ENCODE measurements at regions not wholly inside any gene's neighbourhood (a gene's known extent, or its start where the extent isn't known, plus 50 kb on each side); places are given as distances from the start of the nearest gene placed in this dataset.

- TF ChIP-seq CTCF (IDR thresholded peaks at IDR 0.05) (no peak), POLR2A (IDR thresholded peaks at IDR 0.05) (no peak), EP300 (IDR thresholded peaks at IDR 0.05) (no peak)
- Histone ChIP-seq H3K27ac (no peak overlapping the region), H3K27me3 (no peaks in the 10 kb centered on the region), H3K4me1 (peaks cover 0 to 6% (median 0%) of the 10 kb centered on the region in 4 donors), H3K4me3 (no peak overlapping the region), H3K36me3 (no peaks in the 10 kb centered on the region), H3K9me3 (peaks cover 0 to 6% (median 0%) of the 10 kb centered on the region in 4 donors)
- 49 to 57% methylated on average over 18 of the region's 18 CpGs for WGBS, 2 donors
- no peak for DNase-seq (ENCODE audit: low spot score in 2 of 2)
Measured at GRCh38 chr2:11984316-11985158, 238.1 kb downstream of the LPIN1 start.

GRCh38 chr2:11985817-11986566, 239.6 kb downstream of the LPIN1 start:
- no peak for DNase-seq (ENCODE audit: low spot score in 2 of 2)
- TF ChIP-seq CTCF (IDR thresholded peaks at IDR 0.05) (no peak), POLR2A (IDR thresholded peaks at IDR 0.05) (no peak), EP300 (IDR thresholded peaks at IDR 0.05) (no peak)
- H3K9me3 ChIP-seq = peaks cover 0 to 6% (median 0%) of the 10 kb centered on the region in 4 donors
- no peaks in the 10 kb centered on the region for H3K36me3 ChIP-seq
- no peak overlapping the region for H3K4me3 ChIP-seq
- no peaks in the 10 kb centered on the region for H3K27me3 ChIP-seq
- WGBS, 2 donors = 83 to 86% methylated on average over 4 of the region's 4 CpGs
- peaks cover 0 to 6% (median 0%) of the 10 kb centered on the region in 4 donors for H3K4me1 ChIP-seq
- H3K27ac ChIP-seq = no peak overlapping the region

- no peaks in the 10 kb centered on the region for H3K4me1 ChIP-seq
- H3K36me3 ChIP-seq = no peaks in the 10 kb centered on the region
- WGBS, 2 donors = 89 to 92% methylated on average over 3 of the region's 3 CpGs
- no peak overlapping the region for H3K4me3 ChIP-seq
- H3K27me3 ChIP-seq = no peaks in the 10 kb centered on the region
- DNase-seq (ENCODE audit: low spot score in 2 of 2) = no peak
- TF ChIP-seq POLR2A (IDR thresholded peaks at IDR 0.05) = no peak
- TF ChIP-seq EP300 (IDR thresholded peaks at IDR 0.05) = no peak
- no peak overlapping the region for H3K27ac ChIP-seq
- H3K9me3 ChIP-seq = peaks cover 0 to 2% (median 0%) of the 10 kb centered on the region in 4 donors
Measured at GRCh38 chr2:11987151-11987550, 240.7 kb downstream of the LPIN1 start.

GRCh38 chr2:11988691-11989353, 242.4 kb downstream of the LPIN1 start:
- Histone ChIP-seq H3K27me3 (no peaks in the 10 kb centered on the region), H3K36me3 (no peaks in the 10 kb centered on the region), H3K4me1 (no peaks in the 10 kb centered on the region), H3K4me3 (no peak overlapping the region), H3K27ac (no peak overlapping the region), H3K9me3 (no peaks in the 10 kb centered on the region)
- no peak for TF ChIP-seq POLR2A (IDR thresholded peaks at IDR 0.05)
- no peak for TF ChIP-seq CTCF (IDR thresholded peaks at IDR 0.05)
- WGBS, 2 donors = 66 to 69% methylated on average over 14 of the region's 14 CpGs
- no peak for DNase-seq (ENCODE audit: low spot score in 2 of 2)

GRCh38 chr2:11989354-11989703, 242.9 kb downstream of the LPIN1 start:
- H3K36me3 ChIP-seq = no peaks in the 10 kb centered on the region
- no peaks in the 10 kb centered on the region for H3K27me3 ChIP-seq
- WGBS, 2 donors = 75 to 84% methylated on average over 2 of the region's 2 CpGs
- no peak overlapping the region for H3K4me3 ChIP-seq
- TF ChIP-seq EP300 (IDR thresholded peaks at IDR 0.05) = no peak
- no peak for TF ChIP-seq POLR2A (IDR thresholded peaks at IDR 0.05)
- no peak for TF ChIP-seq CTCF (IDR thresholded peaks at IDR 0.05)
- no peak for DNase-seq (ENCODE audit: low spot score in 2 of 2)
- H3K9me3 ChIP-seq = no peaks in the 10 kb centered on the region
- H3K4me1 ChIP-seq = no peaks in the 10 kb centered on the region
- H3K27ac ChIP-seq = no peak overlapping the region

Measured in tibial nerve (tissue), 4 donors.